GM04504 (cell line): ENCODE measurements at regions not wholly inside any gene's neighbourhood (a gene's known extent, or its start where the extent isn't known, plus 50 kb on each side); places are given as distances from the start of the nearest gene placed in this dataset.
A peak's percentile ranks its signal among the peaks of the same experiment; 100 is the strongest.

Source experiments
- DNase-seq: peaks from one replicate; pipeline ENCODE4 v3.0.0-alpha.2; 2012; ENCODE audit warnings: low read depth

- no peak for DNase-seq
Measured at GRCh38 chr21:27759820-27760219, 792.9 kb upstream of the ADAMTS5 start.

- DNase-seq = no peak
Measured at GRCh38 chr21:27759091-27759659, 792.3 kb upstream of the ADAMTS5 start.

DNA sequence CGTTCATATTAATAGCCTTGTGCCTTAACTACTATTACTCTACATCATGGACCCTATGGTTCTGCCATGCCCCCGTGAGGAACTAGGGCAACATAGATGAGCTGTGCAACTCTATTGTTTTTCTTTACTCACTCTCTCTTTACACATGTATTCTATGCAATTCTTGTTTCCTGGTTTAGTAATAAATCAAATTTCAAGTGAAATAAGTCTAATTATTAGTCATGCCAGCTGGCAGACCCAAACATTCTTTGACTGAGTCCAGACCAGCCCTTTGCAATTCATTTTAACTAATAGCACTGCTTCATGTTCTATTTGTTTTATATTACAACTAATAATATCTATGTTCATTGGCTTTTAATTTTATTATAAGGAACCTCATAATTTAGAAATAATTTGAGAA is 789.3 kb upstream of the ADAMTS5 start:
- no peak for DNase-seq

GRCh38 chr21:27743971-27744564 is 777.2 kb upstream of the ADAMTS5 start:
- DNase-seq = no peak

- no peak for DNase-seq
Measured at GRCh38 chr21:27741736-27742135, 774.8 kb upstream of the ADAMTS5 start.

DNA sequence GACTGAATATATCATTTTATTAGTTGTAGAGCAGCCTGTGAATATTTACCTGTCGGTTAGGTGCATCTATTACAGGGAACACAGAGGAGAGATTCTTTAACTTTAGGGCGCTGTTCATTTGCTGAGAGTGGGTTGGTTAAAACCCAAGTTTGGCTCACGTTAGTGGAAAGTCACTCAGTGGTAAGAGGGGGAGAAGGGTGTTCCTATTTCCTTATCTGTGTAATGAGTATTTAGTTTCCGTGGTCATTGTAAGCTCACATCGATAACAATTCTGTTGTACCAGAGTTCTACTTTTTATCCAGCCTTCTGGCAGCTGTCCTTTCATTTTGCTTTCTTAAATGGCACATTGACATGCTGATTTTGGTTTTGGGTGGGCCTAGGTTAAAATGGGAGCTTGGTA is 773.2 kb upstream of the ADAMTS5 start:
- no peak for DNase-seq

DNA sequence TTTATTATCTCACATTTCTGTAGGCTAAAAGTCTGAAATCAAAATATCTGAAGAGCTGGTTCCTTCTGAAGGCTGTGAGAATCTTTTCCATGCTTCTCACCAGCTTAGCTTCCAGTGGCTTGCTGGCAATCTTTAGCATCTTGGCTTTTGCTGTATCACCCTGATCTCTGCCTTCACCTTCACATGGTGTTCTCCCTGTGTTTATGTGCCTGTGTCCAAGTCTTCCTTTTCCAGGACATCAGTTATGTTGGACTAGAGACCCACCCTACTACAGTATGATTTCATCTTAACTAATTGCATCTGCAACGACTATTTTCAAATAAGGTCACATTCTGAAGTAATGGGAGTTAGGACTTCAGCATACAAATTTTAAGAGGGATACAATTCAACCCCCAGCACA is 772.3 kb upstream of the ADAMTS5 start:
- DNase-seq = no peak

GRCh38 chr21:27735699-27736098 is 768.8 kb upstream of the ADAMTS5 start:
- no peak for DNase-seq

DNA sequence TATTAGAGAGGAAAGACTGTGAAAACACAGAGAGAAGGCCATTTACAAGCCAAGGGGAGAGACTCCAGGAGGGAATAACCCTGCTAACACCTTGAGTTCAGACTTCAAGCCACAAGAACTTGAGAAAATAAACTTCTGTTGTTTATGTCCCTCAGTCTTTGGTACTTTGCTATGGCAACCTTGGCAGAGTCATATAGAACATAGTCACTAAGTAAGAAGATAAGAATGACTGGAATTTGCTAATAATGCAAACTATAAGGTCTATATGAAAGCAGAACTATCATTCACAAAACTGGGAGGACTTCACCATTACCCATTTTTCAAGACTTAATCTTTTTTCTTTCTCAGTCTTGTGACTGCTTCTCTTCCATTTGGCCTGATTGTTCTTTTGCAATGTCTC is 767.3 kb upstream of the ADAMTS5 start:
- peak; percentile 13 for DNase-seq

DNA sequence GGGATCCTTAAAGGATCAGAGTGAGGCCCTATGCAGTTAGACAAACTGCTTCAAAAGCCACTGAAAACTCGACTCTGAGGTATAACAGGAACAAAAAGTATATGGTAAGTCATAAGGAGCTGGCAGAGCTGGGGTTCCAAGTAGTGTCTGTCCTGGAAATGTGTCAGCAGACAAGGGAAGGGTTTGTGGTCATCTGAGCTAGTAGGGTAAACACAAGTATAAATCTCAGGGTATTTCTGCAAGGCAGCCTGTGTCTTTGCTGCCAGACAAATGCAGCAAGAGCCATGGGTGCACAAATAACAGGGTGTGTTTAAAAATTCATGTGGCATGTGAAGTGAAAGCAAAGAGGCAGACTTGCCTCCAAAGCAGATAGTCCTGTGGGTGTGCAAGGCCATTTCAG is 759.0 kb upstream of the ADAMTS5 start:
- no peak for DNase-seq

- DNase-seq = no peak
Measured at GRCh38 chr21:27722095-27722494, 755.2 kb upstream of the ADAMTS5 start.

- DNase-seq = no peak
Measured at GRCh38 chr21:27721675-27722074, 754.8 kb upstream of the ADAMTS5 start.

- DNase-seq = no peak
Measured at GRCh38 chr21:27719226-27719625, 752.3 kb upstream of the ADAMTS5 start.

DNA sequence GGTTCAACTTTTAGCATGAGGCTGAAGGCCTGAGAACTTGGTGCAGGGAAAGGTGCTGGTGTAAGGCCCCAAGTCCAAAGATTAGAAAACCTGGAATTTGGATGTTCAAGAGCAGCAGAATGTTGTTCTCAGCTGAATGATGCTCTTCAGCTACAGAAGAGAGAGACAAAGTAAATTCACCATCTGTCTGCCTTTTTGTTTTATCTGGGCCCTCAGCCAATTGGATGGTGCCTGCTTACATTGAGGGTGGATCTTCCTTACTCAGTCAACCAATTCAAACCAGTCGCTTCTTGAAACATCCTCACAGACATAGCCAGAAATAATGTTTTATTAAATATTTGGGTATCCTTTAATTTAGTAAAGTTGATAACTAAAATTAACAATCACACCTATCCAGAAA is 748.2 kb upstream of the ADAMTS5 start:
- no peak for DNase-seq

- no peak for DNase-seq
Measured at GRCh38 chr21:27713154-27714109, 746.5 kb upstream of the ADAMTS5 start.

DNA sequence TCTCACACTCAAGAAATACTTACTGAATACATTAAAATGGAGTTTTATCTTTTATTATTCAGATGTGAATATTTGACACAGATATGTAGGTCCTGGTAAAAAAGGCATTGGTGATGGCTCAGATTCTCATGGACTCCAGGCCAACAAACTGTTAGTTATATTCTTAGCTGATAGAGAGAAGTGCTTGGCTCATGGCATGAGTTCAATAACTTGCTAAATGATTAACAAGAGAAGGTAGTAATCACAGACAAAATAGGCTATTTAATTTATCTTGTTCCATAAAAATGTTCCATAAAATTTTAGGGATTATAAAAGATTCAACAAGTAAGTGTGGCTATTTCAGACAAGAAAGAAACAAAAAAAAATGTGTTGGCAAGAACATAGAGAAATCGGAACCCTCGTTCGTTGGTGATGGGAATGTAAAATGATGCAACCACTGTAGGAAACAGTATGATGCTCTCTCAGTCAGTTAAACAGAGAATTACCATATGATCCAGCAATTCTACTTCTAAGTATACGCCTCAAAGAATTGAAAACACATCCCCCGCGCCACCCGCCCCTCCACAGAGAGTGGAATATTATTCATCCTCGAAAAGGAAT is 737.8 kb upstream of the ADAMTS5 start:
- DNase-seq = no peak

DNA sequence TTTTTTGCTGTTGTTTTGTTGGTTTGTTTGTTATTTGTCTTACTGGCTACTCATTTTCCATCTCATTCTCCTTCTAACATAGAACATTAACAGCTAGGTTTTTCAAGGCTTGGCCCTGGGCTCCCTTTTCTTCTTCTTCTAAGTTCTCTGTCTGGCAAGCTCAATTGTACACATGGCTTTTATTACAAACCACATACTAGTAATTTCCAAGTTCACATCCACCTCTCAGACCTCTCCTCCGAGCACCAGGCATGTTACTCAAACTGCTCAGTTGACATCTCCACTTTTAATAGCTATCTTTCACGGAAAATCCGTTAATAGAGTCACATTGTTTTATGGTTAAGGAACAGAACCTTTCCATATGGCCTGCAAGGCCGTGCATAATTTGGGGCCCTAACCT is 736.9 kb upstream of the ADAMTS5 start:
- DNase-seq = peak; percentile 58

DNA sequence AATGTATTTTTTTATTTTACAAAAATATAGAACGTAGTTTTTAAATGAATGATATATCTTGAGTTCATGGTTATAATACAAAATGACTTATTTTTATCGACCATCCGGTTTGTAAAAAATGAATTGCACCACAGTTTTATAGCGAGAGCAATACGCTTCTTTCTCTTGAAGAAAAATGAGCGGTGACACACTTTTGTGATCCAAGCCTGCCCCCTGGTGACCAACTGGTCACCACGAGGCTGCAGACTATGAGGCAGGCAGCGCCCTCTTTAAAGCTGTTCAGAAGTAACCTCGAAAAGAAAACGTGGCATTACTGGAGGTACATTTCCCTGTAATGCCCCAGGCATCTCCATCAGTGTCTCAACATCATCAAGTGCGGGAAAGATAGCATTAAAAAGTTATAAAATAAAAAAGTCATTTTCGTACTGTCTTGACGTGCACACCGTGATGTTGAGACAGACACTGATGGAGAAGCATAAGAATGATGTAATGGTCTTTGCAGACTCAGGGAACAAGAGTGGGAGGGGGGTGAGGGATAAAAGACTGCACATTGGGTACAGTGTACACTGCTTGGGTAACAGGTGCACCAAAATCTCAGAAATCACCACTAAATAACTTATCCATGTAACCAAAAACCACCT is 734.2 kb upstream of the ADAMTS5 start:
- DNase-seq = peak; percentile 70

DNA sequence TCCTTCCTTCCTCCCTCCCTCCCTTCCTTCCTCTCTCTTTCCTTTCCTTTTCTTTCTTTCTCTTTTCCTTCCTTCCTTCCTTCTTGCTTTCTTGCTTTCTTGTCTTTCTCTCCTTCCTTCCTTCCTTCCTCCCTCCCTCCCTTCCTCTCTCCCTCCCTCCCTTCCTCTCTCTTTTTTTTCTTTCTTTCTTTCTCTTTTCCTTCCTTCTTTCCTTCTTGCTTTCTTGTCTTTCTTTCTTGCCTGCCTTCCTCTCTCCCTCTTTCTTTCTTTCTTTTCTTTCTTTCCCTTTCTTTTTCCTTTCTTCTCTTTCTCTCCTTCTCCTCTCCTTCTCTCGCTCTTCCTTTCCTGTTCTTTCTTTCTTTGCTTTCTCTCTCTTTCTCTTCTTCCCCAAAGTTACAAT is 728.4 kb upstream of the ADAMTS5 start:
- DNase-seq = no peak

- no peak for DNase-seq
Measured at GRCh38 chr21:27694667-27695066, 727.8 kb upstream of the ADAMTS5 start.

DNA sequence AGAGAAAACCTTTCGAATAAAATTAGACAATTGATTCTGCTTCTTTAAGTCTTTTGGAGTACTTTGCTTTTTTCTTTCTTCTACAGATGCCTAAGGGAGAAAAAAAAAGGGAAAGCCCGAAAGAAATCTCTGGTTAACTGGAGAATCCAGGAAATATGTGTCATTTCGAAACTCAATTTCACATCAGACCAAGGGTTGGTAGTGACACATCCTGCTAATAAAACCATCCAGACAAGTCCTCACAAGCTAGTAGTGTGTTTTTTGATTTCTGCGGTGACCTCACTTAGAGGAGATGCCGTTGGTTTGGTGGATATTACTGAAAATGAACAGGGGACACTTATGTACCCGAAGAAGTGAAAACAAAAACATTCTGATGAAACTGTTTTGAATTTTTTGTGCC is 726.5 kb upstream of the ADAMTS5 start:
- DNase-seq = peak; percentile 84

DNA sequence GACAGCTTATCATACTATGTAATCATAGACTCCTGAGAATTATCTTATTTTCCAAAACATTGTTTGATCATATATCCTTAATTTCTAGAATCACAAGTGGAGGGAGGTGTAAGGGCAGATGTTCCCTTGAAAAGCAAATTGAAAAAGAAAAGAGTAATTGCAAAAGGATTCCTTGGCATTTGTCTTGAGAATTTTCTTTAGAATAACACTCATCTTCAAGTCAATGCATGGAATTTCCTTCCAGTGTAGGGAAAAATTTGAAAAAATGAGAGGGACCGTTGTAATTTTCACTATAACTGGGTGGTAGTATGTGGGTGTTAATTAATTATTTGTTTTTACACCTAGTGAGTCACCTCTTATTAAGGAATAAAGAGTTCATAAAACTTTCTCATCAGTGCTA is 724.6 kb upstream of the ADAMTS5 start:
- DNase-seq = no peak
